Nephron (organoid): ENCODE measurements at regions not wholly inside any gene's neighbourhood (a gene's known extent, or its start where the extent isn't known, plus 50 kb on each side); places are given as distances from the start of the nearest gene placed in this dataset.

Experiments used
- H3K27ac Mint-ChIP-seq, 3 experiments: 2 replicates each; pipeline ENCODE4 v1.8.0; 2020; ENCODE audit warnings: mixed read lengths in 3 of 3, mild to moderate bottlenecking in 2 of 3, moderate library complexity in 1 of 3
- H3K27me3 Mint-ChIP-seq: 2 replicates; pipeline ENCODE4 v1.8.0; 2021; ENCODE audit warnings: low read depth, mild to moderate bottlenecking, moderate library complexity, mixed read lengths
- H3K36me3 Mint-ChIP-seq: 2 replicates; pipeline ENCODE4 v1.8.0; 2020; ENCODE audit warnings: low read depth, mixed read lengths
- H3K4me1 Mint-ChIP-seq: 2 replicates; pipeline ENCODE4 v1.8.0; 2020; ENCODE audit warnings: mixed read lengths
- H3K4me3 Mint-ChIP-seq, 3 experiments: 2 replicates each; pipeline ENCODE4 v1.8.0; 2020; ENCODE audit warnings: mild to moderate bottlenecking in 3 of 3, mixed read lengths in 3 of 3, moderate library complexity in 2 of 3
- H3K9me3 Mint-ChIP-seq: 2 replicates; pipeline ENCODE4 v1.8.0; 2020; ENCODE audit warnings: mixed read lengths
- TF ChIP-seq, protein P1 (sequence below), 3 experiments: fragments of 200-600 bp; sonication (generic); IDR thresholded peaks; one replicate each; pipeline ENCODE4 v1.5.0; 2021; ENCODE audit warnings: antibody characterized with exemption in 3 of 3; ENCODE audit not compliant: unreplicated experiment in 3 of 3

- TF ChIP-seq, protein P1, sequence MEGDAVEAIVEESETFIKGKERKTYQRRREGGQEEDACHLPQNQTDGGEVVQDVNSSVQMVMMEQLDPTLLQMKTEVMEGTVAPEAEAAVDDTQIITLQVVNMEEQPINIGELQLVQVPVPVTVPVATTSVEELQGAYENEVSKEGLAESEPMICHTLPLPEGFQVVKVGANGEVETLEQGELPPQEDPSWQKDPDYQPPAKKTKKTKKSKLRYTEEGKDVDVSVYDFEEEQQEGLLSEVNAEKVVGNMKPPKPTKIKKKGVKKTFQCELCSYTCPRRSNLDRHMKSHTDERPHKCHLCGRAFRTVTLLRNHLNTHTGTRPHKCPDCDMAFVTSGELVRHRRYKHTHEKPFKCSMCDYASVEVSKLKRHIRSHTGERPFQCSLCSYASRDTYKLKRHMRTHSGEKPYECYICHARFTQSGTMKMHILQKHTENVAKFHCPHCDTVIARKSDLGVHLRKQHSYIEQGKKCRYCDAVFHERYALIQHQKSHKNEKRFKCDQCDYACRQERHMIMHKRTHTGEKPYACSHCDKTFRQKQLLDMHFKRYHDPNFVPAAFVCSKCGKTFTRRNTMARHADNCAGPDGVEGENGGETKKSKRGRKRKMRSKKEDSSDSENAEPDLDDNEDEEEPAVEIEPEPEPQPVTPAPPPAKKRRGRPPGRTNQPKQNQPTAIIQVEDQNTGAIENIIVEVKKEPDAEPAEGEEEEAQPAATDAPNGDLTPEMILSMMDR (IDR thresholded peaks at IDR 0.05; ENCODE audit: unreplicated experiment in 3 of 3) = no peak
- no peaks in the 10 kb centered on the region for H3K36me3 Mint-ChIP-seq
- H3K4me1 Mint-ChIP-seq = no peaks in the 10 kb centered on the region
- H3K9me3 Mint-ChIP-seq = peaks cover 25% of the 10 kb centered on the region
- H3K27ac Mint-ChIP-seq = no peak overlapping the region
- no peak overlapping the region for H3K4me3 Mint-ChIP-seq
- H3K27me3 Mint-ChIP-seq = no peaks in the 10 kb centered on the region
Observed at GRCh38 chr14:79960288-79960687, 251.0 kb downstream of the DIO2 start.

GRCh38 chr14:79951572-79951971, 259.7 kb downstream of the DIO2 start:
- H3K9me3 Mint-ChIP-seq = peaks cover 34% of the 10 kb centered on the region
- H3K4me3 Mint-ChIP-seq = no peak overlapping the region
- no peaks in the 10 kb centered on the region for H3K4me1 Mint-ChIP-seq
- TF ChIP-seq, protein P1 (IDR thresholded peaks at IDR 0.05; ENCODE audit: unreplicated experiment in 3 of 3) = no peak
- no peaks in the 10 kb centered on the region for H3K27me3 Mint-ChIP-seq
- H3K36me3 Mint-ChIP-seq = peaks cover 8% of the 10 kb centered on the region
- H3K27ac Mint-ChIP-seq = no peak overlapping the region

GRCh38 chr14:79949906-79950305, 261.4 kb downstream of the DIO2 start:
- Mint-ChIP-seq H3K9me3 (peaks cover 19% of the 10 kb centered on the region), H3K4me1 (no peaks in the 10 kb centered on the region), H3K36me3 (peaks cover 4% of the 10 kb centered on the region), H3K27ac (no peak overlapping the region), H3K27me3 (no peaks in the 10 kb centered on the region), H3K4me3 (no peak overlapping the region)
- TF ChIP-seq, protein P1 (IDR thresholded peaks at IDR 0.05; ENCODE audit: unreplicated experiment in 3 of 3) = no peak

- Mint-ChIP-seq H3K9me3 (peaks cover 2% of the 10 kb centered on the region), H3K27ac (no peak overlapping the region), H3K4me1 (no peaks in the 10 kb centered on the region), H3K27me3 (no peaks in the 10 kb centered on the region), H3K36me3 (no peaks in the 10 kb centered on the region), H3K4me3 (no peak overlapping the region)
- TF ChIP-seq, protein P1 (IDR thresholded peaks at IDR 0.05; ENCODE audit: unreplicated experiment in 3 of 3) = no peak
Observed at GRCh38 chr14:79947440-79948054, 263.8 kb downstream of the DIO2 start.

- TF ChIP-seq, protein P1 (IDR thresholded peaks at IDR 0.05; ENCODE audit: unreplicated experiment in 3 of 3) = no peak
- Mint-ChIP-seq H3K27me3 (no peaks in the 10 kb centered on the region), H3K4me1 (no peaks in the 10 kb centered on the region), H3K4me3 (no peak overlapping the region), H3K27ac (peak overlapping the region in 1 of 3 experiments; percentile 6), H3K9me3 (no peaks in the 10 kb centered on the region), H3K36me3 (no peaks in the 10 kb centered on the region)
Observed at GRCh38 chr14:79939235-79939634, 272.1 kb downstream of the DIO2 start.

DNA sequence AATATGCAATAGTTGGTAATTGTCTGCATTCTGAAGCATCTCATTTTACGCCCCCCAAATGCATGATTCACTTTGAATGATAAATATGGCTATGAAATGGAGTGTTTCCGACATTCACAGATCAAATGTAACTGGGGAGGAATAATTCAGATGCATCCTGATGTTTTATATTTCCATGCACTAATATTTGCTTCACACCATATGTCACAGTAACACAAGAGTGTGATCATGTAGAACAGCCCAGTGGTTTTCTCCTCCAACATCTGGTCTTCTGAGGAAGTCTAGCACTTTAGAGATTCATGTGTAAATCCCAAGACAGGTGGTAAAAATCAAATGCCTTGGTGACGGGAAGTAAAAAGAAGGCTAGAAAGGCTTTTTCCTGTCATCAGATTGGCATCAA, 273.1 kb downstream of the DIO2 start:
- no peak overlapping the region for H3K27ac Mint-ChIP-seq
- no peaks in the 10 kb centered on the region for H3K4me1 Mint-ChIP-seq
- H3K36me3 Mint-ChIP-seq = no peaks in the 10 kb centered on the region
- TF ChIP-seq, protein P1 (IDR thresholded peaks at IDR 0.05; ENCODE audit: unreplicated experiment in 3 of 3) = no peak
- H3K27me3 Mint-ChIP-seq = no peaks in the 10 kb centered on the region
- peaks cover 2% of the 10 kb centered on the region for H3K9me3 Mint-ChIP-seq
- H3K4me3 Mint-ChIP-seq = no peak overlapping the region
